ENCODE measurements at regions not wholly inside any gene's neighbourhood (a gene's known extent, or its start where the extent isn't known, plus 50 kb on each side); places are given as distances from the start of the nearest gene placed in this dataset.

DNA sequence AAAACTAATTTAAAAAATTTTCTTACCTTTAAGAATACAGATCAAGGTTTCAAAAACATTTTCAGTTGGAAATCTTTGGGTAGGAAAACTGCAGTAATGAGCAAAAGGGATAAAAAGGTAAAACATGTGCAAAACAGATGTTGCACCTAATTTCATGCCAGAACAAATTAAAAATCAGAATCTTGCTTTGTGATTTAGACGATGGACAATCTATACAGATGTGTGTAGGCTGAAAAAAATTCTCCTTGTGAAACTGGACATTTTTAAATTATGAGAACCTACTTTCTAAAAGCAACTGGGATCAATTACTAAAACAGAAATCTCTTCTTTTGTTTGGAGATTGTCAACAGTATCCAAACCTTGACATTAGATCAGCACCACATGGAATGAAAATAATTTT, 183.2 kb upstream of the ITGA4 start:
- TF ChIP-seq SIN3A (IDR thresholded peaks at IDR 0.05; ENCODE audit: low read depth) (no peak), POLR2AphosphoS5 (IDR thresholded peaks at IDR 0.05; ENCODE audit: low read depth, low read length) (no peak), SP1 (IDR thresholded peaks at IDR 0.05; ENCODE audit: low read depth) (no peak), SRF (IDR thresholded peaks at IDR 0.05; ENCODE audit: low read depth) (no peak), POLR2A (IDR thresholded peaks at IDR 0.05; ENCODE audit: borderline replicate concordance, extremely low read depth, insufficient read depth, insufficient read length) (no peak)
- TF ChIP-seq, protein P1, sequence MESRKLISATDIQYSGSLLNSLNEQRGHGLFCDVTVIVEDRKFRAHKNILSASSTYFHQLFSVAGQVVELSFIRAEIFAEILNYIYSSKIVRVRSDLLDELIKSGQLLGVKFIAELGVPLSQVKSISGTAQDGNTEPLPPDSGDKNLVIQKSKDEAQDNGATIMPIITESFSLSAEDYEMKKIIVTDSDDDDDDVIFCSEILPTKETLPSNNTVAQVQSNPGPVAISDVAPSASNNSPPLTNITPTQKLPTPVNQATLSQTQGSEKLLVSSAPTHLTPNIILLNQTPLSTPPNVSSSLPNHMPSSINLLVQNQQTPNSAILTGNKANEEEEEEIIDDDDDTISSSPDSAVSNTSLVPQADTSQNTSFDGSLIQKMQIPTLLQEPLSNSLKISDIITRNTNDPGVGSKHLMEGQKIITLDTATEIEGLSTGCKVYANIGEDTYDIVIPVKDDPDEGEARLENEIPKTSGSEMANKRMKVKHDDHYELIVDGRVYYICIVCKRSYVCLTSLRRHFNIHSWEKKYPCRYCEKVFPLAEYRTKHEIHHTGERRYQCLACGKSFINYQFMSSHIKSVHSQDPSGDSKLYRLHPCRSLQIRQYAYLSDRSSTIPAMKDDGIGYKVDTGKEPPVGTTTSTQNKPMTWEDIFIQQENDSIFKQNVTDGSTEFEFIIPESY (IDR thresholded peaks at IDR 0.05; ENCODE audit: extremely low read depth, insufficient replicate concordance, low read length), result no peak
- TF ChIP-seq, protein P2, sequence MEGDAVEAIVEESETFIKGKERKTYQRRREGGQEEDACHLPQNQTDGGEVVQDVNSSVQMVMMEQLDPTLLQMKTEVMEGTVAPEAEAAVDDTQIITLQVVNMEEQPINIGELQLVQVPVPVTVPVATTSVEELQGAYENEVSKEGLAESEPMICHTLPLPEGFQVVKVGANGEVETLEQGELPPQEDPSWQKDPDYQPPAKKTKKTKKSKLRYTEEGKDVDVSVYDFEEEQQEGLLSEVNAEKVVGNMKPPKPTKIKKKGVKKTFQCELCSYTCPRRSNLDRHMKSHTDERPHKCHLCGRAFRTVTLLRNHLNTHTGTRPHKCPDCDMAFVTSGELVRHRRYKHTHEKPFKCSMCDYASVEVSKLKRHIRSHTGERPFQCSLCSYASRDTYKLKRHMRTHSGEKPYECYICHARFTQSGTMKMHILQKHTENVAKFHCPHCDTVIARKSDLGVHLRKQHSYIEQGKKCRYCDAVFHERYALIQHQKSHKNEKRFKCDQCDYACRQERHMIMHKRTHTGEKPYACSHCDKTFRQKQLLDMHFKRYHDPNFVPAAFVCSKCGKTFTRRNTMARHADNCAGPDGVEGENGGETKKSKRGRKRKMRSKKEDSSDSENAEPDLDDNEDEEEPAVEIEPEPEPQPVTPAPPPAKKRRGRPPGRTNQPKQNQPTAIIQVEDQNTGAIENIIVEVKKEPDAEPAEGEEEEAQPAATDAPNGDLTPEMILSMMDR (IDR thresholded peaks at IDR 0.05 in 2 of 3, conservative IDR thresholded peaks at IDR 0.05 in 1 of 3; ENCODE audit: borderline replicate concordance in 1 of 3, insufficient read depth in 1 of 3, low read depth in 2 of 3, low read length in 2 of 3), result no peak

All from HCT116 (cell line).